ENCODE measurements at regions not wholly inside any gene's neighbourhood (a gene's known extent, or its start where the extent isn't known, plus 50 kb on each side); places are given as distances from the start of the nearest gene placed in this dataset.

DNA sequence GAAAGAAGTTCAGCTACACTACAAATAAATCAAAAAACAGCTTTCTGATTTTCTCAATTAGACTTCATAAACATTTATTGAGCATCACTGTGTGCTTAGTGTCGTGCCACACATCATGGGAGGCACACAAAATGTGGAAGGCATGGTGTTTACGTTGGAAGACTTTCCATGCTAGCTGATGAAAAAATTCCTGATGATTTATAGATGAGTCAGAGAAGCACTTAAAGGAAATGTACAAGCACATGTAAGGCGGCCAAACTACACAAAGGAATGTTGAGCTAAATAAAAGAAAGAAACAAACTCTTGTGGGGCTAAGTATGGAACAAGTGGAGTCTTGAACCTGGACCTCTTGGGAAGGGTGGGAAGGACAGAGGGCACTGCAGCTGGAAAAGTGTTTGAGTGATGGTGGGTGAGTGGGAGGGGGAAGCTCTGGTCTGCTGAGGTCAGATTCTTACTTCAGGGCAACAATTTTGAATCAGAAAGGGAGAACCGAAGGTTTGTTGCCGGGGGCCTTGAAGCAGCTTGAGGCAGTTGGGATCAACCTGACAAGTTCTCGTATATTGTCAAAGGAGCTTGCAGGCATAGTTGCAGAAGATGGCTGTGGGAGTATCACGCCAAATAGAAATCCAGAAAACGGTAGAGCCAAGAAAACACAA lies 66.9 kb downstream of the FOXB1 start:
- TF ChIP-seq CTCF (IDR thresholded peaks at IDR 0.05), result no peak
- TF ChIP-seq POLR2AphosphoS5 (IDR thresholded peaks at IDR 0.05), result no peak
- TF ChIP-seq POLR2A (IDR thresholded peaks at IDR 0.05), result no peak

Data from breast epithelium (tissue), 3 donors.